HG03457 (cell line): ENCODE measurements at regions not wholly inside any gene's neighbourhood (a gene's known extent, or its start where the extent isn't known, plus 50 kb on each side); places are given as distances from the start of the nearest gene placed in this dataset.

Experiments
- ATAC-seq: cut with Tn5 transposase; IDR thresholded peaks from one replicate; pipeline ENCODE4 v1.9.1; 2021; ENCODE audit warnings: moderate number of reproducible peaks; ENCODE audit not compliant: unreplicated experiment

DNA sequence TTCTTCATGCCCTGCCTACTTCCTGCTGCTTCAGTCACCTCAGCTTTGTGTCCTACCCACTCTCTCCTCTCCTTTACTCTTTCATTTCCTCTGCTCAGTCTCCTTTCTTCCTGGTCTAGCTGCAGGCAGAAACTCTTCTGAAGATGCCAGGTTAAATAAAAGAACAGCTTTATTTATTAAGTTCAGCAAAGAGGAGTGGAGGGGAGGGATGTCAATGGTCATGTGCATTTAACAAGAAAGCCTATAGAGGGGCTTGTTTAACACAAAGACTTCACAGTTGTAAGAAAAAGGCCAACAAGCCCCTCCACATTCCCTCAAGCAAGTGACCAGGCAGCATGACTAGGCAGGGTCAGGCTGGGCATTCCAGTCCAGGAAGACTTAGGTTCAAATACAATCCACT lies 609.2 kb downstream of the INSC start:
- ATAC-seq, result no peak

DNA sequence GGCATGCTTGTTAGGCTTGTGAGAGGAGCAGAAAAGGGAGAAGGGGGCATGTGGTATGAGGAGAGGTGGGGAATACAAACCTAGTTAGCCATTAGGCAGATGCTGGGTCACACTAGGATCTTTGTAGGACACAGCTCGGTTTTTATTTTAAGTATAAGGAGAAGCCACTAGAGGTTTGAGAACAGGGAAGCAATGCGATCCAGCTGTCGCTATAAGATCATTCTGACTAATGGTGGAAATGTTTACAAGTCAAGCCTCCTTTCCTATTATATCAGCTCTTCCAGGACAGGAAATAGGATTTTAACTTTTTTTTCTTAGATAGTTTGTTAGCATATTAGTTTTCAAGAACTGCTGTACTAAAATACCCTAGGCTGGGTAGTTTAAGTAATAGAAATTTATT lies 609.9 kb downstream of the INSC start:
- ATAC-seq, result no peak

DNA sequence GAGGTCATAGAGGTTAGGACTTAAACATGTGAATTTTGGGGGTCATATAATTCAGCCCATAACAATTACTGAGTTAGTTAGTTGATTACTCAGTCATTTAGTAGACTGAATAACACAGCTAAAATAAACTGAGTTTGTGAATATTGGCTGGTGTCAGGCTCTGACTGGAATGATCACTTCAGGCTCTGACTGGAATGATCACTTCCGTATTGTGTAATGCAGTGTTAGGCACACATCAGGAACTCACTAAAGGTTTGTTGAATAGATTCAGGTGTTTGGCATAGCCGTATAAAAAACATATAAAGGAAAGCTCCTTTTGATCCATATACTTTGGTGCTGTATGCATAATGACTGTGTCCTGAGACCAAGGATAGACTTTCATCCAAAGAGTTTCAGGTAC lies 610.5 kb downstream of the INSC start:
- ATAC-seq, result no peak

DNA sequence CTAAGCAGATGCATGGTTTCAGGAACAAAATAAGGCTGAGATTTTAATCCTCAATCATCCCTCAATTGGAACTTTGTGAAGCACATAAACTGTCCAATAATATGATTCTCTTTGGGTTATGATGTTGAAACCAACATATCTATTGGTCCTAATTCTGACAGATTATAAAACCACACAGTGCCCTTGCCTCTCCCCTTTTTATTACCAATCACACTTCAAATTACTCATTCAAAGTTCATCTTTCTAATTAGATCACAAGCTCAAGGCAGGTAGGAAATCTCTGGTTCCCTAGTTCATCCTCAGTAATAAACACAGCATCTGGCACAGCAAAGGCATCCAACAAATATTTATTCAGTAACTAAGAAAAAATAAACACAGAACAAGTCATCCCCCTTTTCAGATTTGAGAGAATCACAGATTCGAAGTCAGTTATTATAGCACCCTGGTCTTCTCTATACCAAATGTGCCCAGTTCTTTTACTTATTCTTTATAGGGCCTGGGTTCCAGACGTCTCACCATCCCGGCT lies 611.6 kb downstream of the INSC start:
- no peak for ATAC-seq

DNA sequence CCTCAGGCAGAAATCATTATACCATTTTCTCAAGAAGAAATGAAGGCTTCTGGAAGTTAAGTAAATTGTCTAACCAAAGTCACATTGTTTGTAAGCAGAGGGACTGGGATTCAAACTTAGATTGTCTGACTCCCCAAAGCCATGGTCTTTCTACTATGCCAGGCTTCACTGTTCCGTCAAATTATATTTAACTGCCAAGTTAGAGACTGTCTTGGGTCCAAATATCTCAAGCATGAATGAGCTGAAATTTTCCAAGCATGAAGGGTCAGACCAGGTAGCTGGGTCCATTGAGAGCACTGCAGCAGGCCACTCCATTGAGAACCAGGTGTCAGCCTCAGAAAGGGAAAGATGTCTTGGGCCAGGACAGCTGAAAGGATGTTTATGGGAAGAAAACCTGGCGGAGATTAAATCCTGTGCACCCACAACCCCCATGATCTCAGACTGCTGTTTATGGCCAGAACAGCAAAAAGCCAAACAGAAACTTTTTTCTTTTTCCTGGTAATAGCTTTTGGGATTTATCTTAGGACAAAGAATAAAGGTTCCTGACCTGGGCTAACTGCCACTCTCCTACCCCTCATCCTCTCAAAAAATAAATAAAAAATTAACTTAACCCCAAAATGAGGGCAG lies 612.3 kb downstream of the INSC start:
- ATAC-seq, result no peak

DNA sequence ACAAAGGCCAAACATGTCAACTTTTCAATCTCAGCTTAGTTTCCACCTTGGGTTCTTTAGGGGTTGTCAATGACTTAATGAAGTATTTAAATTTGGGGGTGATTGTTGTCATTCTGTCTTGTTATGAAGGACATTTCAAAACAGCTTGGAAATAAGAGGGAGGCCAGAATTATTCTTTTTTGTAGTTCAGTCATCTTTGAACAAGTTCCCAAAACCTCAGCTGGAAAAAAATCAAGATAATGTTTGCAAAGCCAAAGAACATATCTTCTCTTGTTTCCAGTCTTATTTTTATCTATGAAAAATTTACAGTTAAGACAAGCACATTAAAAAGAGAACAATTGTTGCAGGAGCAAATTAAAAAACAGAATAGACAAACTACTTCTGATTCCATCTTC lies 612.8 kb downstream of the INSC start:
- ATAC-seq, result no peak

DNA sequence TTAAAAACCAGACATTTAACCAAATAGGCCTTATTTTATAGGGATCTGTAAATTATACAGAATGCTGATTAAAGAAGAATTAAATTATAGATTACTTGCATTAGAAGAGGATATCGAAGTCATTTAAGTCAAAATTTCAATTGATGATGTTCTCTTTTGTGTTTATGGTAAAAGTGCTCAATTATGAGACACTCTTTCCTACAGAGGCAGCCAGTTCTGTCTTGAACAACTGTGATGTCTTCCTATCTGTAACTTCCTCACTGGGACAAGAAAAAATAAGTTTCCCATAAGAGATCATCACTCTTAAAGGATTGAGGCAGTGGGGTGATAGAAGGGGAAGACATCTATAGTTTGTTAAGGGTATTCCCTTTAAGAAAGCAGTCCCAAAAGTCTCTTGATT lies 613.5 kb downstream of the INSC start:
- ATAC-seq, result no peak

DNA sequence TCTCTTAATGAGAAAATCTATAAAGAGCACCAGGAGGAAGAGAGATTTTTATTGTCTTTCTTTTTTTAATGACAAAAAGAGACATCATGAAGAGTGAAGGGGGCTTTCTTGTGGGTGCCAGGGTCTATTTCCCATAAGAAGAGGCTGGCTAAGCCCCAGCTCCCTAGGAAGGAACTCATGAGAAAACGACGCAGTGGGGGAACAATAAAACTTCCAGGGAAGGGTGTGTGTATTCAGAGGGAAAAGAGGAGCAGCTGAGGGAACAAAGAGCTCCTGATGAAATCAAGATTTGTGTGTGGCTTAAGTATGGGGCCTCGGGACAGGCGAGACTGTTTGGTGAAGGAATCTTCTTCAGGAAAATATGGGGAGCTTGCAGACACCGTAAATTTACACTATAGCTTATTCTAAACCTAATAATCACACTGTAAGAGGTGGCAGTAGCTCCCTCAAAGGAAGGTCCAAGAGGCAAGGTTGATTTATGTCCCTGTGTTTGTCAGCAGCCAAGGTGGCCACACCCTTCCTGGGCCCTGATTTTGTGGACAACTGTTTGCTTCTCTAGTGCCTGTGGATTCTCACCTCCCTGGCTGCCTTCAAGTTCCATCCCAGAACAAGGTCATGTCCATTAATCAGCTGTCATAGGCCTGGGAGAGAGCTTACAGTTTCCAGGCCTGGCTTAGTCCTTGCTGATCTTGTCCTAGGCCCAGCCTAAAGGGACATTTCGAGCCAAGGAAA lies 615.7 kb downstream of the INSC start:
- no peak for ATAC-seq

DNA sequence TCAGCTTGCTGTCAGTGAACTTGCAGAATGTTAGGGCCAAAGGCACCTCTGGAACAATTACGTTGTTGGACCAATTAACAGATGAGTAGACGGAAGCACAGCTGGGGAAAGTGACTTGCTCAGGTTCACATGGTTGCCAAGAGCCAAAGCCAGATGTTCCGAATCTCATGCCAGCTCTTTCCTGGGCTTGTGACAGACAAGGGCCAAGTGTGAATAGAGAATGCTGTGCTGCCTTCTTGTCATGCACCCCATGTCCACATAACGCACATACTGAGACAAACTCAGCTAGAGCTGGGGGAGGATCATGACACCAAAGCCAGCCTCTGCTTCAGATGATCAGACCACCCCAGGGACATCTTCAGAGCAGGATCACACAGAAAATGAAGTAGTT lies 616.3 kb downstream of the INSC start:
- no peak for ATAC-seq

DNA sequence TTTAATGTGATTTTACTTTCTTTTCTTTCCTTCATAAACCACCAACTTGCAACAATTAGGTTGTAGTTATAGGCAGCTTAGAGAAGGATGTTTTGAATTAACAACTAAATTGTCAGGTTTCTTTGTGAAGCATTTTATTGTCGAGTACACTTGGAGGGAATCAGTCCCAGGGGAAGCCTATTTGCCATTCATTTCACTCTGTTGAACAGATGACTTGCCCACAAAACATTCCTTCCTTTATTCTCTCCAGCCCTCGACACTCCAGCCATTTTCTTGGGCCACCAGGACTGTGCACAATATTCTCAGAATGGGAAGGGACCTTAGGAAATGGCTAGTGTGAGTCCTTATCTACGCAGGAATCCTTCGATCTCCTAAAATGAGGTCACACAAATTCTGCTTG lies 620.6 kb downstream of the SOX6 start:
- no peak for ATAC-seq

DNA sequence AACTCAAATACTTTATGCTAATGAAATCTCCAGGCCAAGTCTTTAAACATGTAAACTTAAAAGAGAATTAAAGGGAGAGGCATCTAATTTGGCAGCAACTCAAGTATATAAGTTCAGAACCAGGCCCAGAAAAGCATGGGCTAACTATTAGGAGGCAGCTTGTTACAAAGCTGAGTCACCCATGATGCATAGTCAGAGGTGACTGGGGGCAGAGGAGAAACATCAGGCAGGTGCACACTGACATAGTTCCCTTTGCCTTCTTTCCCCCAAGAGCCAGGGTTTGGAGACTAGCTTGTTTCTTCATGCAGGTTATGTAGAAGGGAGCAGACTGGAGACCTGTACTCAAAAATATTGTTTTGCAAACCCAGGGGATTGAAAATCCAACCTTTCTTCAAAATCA lies 619.0 kb downstream of the SOX6 start:
- ATAC-seq, result no peak

DNA sequence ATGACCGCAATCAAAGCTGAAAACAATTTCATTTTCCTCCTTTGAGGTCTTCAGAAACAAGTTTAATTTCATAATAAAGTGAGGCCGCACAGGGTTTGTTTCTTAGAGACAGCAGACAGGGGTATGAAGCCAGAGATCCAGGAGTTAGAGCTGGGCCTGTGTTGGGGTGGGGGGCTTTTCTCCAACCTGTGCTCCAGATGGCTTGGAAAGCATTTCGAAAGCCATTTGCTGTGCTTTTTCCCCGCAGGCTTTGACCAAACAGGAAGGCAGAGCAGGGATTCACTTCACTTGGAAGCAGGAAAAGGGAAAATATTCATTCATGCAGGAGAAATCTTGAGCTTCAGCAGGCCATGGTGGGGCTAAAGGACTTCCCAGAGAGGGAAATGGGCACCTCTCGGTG lies 617.4 kb downstream of the SOX6 start:
- ATAC-seq, result no peak

DNA sequence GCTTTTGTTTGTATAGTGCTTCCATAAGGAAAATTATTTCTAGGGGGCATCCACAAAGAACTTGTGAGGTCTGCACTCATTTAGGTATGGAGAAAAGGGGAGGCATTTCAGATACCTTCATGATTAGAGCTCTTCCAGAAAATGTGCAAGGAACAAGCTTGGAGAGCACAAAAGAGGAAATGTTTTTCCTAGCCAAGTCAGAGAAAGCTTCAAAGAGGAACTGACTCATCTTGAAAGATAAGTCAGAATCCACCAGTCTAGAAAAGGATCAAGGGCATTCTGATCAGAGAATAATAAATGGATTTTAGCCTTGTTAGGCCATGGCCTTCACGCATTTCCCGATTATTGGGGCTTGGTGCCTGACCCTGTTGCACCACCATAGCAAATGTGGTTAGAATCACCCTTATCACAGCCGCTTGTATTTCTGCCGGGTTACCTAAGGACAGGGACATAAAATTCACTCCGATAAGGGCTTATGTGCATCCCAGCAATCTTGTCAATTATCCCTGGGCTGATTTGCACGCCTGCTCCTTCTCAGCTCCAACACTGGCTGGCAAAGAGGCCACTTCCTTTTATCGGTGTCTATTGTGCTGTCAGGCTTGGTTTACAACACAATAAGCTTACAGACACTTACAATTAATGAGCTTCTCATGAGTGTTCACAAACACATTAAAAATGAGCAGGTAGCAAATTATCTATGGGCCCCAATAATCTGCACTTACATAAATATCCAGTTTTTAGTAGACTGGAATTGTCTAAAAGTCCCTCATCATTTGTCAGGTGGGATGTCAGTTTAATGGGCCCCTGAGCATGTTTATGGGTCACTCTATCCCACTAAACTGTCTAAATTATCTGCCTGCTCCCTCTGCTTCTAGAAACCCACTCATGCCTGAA lies 613.5 kb downstream of the SOX6 start:
- no peak for ATAC-seq

DNA sequence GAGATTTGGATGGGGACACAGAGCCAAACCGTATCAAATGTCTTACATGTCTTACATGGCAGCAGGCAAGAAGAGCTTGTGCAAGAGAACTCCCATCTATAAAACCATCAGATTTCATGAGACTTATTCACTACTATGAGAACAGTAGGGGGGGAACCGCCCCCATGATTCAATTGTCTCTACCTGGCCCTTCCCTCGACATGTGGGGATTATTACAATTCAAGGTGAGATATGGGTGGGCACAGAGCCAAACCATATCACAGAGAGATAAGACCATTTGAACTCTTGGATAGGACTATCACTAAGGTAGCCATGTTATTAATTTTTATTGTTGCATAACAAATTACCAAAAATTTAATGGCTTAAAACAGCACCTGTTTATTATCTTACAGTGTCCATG lies 611.7 kb downstream of the SOX6 start:
- ATAC-seq, result no peak

DNA sequence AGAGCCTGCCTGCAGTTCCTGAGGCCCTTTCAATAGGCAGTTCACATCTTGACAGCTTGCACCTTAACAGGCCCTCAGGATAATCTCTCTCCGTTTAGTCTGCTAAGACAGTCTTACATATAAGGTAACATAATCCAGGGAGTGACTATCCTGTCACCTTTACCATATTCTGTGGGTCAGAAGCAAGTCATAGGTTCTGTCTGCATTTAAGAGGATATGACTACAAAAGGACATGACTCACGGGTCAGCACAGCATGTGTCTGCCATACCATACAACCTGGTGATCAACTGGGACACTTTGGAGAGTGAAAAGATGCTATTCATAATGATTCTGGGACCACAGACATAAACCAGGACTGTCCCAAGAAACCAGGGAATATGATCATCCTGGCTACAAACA lies 611.1 kb downstream of the SOX6 start:
- ATAC-seq, result no peak

DNA sequence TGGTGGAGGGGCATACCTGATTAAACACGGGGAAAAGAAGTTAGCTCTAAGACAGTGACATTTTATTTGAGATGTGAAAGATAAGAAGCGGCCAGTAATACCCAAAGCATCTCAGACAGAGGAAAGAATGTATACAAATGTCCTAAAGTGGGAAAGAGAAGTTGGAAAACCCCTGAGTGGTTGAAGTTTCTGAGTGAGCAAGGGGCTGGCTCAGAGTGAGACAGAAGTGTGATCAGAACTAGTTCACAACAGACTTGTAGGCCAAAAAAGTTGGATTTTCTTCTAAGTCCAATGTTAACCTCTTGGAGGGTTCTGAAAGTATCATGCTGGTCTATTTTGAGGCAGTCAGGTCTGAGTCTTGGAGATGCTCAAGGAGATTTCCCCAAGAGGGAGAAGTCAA lies 608.7 kb downstream of the SOX6 start:
- ATAC-seq, result no peak

DNA sequence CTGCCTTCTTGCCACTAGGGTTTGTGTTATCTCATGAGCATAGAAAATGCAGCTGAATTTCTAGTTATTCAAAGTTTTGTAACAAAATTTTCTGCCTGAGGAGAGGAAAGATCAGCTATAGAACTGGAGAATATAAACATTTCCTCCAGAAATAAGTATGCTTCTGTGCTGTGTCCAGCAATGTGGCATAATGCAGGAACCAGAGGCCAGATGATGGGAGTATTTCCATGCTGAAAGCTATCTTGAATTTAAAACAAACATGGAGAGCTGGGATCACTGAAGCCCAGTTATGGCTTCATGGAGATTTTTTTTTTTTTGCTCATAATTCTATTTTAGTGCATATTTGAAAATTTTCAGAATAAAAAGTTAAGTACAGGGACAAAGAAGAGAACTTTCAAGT lies 608.2 kb downstream of the SOX6 start:
- no peak for ATAC-seq

DNA sequence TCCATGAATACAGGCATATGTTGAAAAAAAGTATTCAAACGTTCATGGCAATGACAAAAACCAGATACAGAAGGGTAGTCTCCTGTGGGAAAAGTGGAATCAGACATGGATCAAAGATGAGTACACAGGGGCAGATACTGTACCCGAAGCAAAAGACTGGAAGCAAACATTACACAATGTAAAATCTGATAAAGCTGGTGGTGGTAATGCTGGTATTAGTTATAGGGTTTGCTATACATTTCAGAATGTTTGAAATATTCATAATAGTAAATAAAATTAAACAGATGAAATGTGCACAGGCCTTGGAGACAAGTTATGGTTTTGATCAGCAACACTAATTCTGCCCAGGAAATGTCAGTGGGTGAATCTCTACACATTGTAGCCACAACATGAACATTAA lies 607.6 kb downstream of the SOX6 start:
- no peak for ATAC-seq

DNA sequence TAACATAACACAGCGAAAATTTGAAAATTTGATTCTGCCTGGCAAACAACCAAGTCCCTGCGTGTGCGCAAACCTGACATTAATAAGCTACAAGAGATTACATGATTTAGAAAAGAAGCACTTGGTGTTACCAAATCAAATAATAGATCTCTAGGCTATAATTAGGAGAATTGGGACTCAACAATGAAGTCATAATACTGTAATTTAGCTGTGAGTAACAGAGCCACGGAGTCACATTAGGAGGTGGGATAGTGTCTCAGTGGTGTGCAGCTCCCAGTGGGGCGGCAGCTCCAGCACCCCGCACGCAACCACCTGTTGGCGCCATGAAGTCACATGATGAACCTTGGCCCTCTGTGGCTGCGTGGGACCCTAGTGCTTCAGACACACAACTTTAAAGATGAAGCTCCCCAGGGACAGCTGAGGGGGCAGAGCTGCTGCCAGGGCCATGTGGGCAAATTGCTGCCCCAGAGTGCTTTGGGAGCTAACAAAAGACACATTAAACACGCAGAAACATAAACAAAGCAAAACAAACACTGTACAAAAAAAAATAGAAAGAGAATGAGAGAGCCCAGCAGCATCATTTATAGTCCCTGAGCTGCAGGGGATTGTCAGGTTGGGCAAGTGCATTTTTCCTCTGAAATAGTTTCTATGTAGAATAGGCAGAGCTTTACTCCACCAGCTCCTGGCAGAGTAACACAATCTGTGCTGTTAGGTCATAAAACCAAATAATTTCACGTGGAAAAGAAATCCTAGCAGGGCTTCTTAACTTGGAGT lies 605.6 kb downstream of the SOX6 start:
- no peak for ATAC-seq

DNA sequence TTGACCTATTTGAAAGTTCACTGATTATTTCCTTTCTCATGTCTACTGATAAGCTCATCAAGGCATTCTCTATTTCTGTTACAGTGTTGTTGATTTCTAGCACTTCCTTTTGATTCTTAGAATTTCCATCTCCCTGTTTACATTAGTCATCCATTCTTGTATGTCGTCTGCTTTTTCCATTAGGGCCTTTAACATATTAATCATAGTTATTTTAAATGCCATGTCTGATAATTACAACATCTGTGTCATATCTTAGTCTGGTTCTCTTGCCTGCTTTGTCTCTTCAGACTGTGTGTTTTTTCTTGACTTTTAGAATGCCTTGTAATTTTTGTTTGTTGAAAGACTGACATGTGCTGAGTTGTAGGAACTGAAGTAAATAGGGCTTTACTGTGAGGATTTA lies 602.1 kb downstream of the SOX6 start:
- no peak for ATAC-seq

DNA sequence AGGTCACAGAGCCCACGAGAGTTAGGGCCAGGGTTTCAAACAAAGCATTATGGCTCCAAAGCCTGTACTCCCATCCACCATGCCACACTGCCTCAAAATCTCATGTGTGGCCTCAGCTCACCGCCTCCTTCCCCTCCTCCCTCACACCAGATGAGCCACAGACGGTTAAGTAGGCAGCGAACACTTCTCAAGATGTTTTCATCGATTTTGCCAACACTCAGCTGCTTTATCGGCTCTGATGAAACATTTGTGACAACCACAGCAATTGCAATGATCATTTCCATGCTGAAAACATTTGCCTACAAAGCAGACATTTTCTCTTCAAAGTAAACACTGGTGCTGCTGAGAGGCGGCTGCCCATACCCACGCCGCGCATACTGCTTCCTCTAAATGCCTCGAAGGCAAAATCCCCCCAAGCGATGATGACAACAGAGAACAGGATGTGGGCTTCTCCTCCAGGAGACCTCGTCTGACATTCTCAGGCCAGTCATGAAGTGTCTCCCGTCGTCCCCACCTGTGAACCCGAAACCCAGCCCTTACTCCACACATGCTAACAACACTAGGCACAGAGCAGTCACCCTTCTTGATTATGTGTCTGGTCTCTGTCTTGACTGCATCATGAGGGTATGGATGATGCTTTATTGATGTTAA lies 599.2 kb downstream of the SOX6 start:
- no peak for ATAC-seq
